OCI-LY7 (cell line): ENCODE measurements at regions not wholly inside any gene's neighbourhood (a gene's known extent, or its start where the extent isn't known, plus 50 kb on each side); places are given as distances from the start of the nearest gene placed in this dataset.

Source experiments
- BruUV-seq: library from RNA; stranded (reverse); fragments of 400-500 nt; replicated peaks from 2 replicates; lab custom pipeline; 2021; lab: Mats Ljungman, UMichigan
- CTCF ChIA-PET: fragments of 300-600 bp; sonication (Branson Sonifier 250); formaldehyde crosslinking; loops from one replicate; lab custom pipeline; 2022; ENCODE audit warnings: antibody characterized with exemption; ENCODE audit not compliant: unreplicated experiment; lab: Charles Lee
- POLR2A ChIA-PET: fragments of 300-600 bp; sonication (Branson Sonifier 250); formaldehyde crosslinking; loops from one replicate; lab custom pipeline; 2022; ENCODE audit warnings: antibody characterized with exemption; lab: Charles Lee
- DNase-seq: peaks from one replicate; pipeline ENCODE4 v3.0.0-alpha.2; 2015; ENCODE audit warnings: low spot score
- H2AFZ ChIP-seq: fragments of 200-600 bp; sonication (generic), shearing (Covaris generic); 2 replicates; pipeline ENCODE4 v1.6.1; 2014; ENCODE audit warnings: mild to moderate bottlenecking, antibody characterized with exemption, low read length, moderate library complexity
- H3K27ac ChIP-seq: fragments of 200-600 bp; sonication (generic); 2 replicates; pipeline ENCODE4 v1.5.1; 2014; ENCODE audit warnings: mixed run types, low read depth, mild to moderate bottlenecking, moderate library complexity, low read length, inconsistent platforms; ENCODE audit not compliant: poor library complexity, severe bottlenecking
- H3K36me3 ChIP-seq: fragments of 200-600 bp; sonication (generic); 2 replicates; pipeline ENCODE4 v1.6.1; 2014; ENCODE audit warnings: mild to moderate bottlenecking, antibody characterized with exemption, low read length, moderate library complexity, mixed read lengths; ENCODE audit not compliant: insufficient read depth
- H3K4me1 ChIP-seq: fragments of 200-600 bp; sonication (generic); 2 replicates; pipeline ENCODE4 v1.5.1; 2014; ENCODE audit warnings: mild to moderate bottlenecking, low read length; ENCODE audit not compliant: insufficient read depth, poor library complexity, severe bottlenecking
- H3K4me2 ChIP-seq: fragments of 200-600 bp; sonication (generic); 2 replicates; pipeline ENCODE4 v1.6.1; 2014; ENCODE audit warnings: mild to moderate bottlenecking, low read length
- H3K4me3 ChIP-seq: fragments of 200-600 bp; sonication (generic); 2 replicates; pipeline ENCODE4 v1.5.1; 2014; ENCODE audit warnings: mild to moderate bottlenecking, low read depth, low read length; ENCODE audit not compliant: poor library complexity, severe bottlenecking
- H3K79me2 ChIP-seq: fragments of 200-600 bp; sonication (generic); 2 replicates; pipeline ENCODE4 v1.6.1; 2016; ENCODE audit warnings: low read depth, mild to moderate bottlenecking, low read length, moderate library complexity, mixed read lengths; ENCODE audit not compliant: insufficient read depth
- H3K9me2 ChIP-seq: fragments of 200-600 bp; sonication (generic); 2 replicates; pipeline ENCODE4 v1.6.1; 2016; ENCODE audit warnings: mild to moderate bottlenecking, low read length, mixed read lengths; ENCODE audit not compliant: insufficient read depth
- H3K9me3 ChIP-seq: fragments of 200-600 bp; sonication (generic); 2 replicates; pipeline ENCODE4 v1.6.1; 2014; ENCODE audit warnings: mild to moderate bottlenecking, mixed run types, low read length, mixed read lengths
- H4K20me1 ChIP-seq: fragments of 200-600 bp; sonication (generic); 2 replicates; pipeline ENCODE4 v1.6.1; 2014; ENCODE audit warnings: mild to moderate bottlenecking, antibody characterized with exemption, low read length, moderate library complexity, mixed read lengths; ENCODE audit not compliant: insufficient read depth
- CTCF ChIP-seq: fragments of 200-600 bp; sonication (generic); conservative IDR thresholded peaks from 2 replicates; pipeline ENCODE4 v1.5.1; 2014; ENCODE audit warnings: mild to moderate bottlenecking, antibody characterized with exemption, low read length, moderate library complexity, mixed read lengths
- EZH2phosphoT487 ChIP-seq: fragments of 200-600 bp; sonication (generic); IDR thresholded peaks from 2 replicates; pipeline ENCODE4 v1.6.1; 2018; ENCODE audit warnings: low read depth, borderline replicate concordance, mild to moderate bottlenecking, mixed run types, antibody characterized with exemption, low read length, moderate library complexity, mixed read lengths
- intact Hi-C: fragments of 100-400 bp; cut with micrococcal nuclease; formaldehyde crosslinking; loops from one replicate; pipeline ENCODE4 v1.10.0; 2022; ENCODE audit not compliant: unreplicated experiment

GRCh38 chr2:9069543-9069942 is 66.1 kb upstream of the MBOAT2 start:
- Histone ChIP-seq H2AFZ (no peak overlapping the region), H3K9me2 (no peaks in the 10 kb centered on the region), H4K20me1 (no peaks in the 10 kb centered on the region), H3K4me1 (no peaks in the 10 kb centered on the region), H3K79me2 (no peaks in the 10 kb centered on the region), H3K9me3 (no peaks in the 10 kb centered on the region), H3K27ac (no peak overlapping the region), H3K36me3 (no peaks in the 10 kb centered on the region), H3K4me2 (no peak overlapping the region), H3K4me3 (no peak overlapping the region)
- CTCF ChIA-PET, result no interaction called here
- no peak for DNase-seq
- no TSS peak for BruUV-seq
- POLR2A ChIA-PET, result no interaction called here
- intact Hi-C loops, result no loop called here
- no peak for TF ChIP-seq CTCF
- no peak for TF ChIP-seq EZH2phosphoT487

GRCh38 chr2:9065901-9066300 is 62.4 kb upstream of the MBOAT2 start:
- H3K79me2 ChIP-seq, result no peaks in the 10 kb centered on the region
- no peak for DNase-seq
- H2AFZ ChIP-seq, result no peak overlapping the region
- H3K27ac ChIP-seq, result no peak overlapping the region
- no peaks in the 10 kb centered on the region for H3K9me2 ChIP-seq
- H3K4me3 ChIP-seq, result no peak overlapping the region
- POLR2A ChIA-PET, result no interaction called here
- TF ChIP-seq CTCF, result no peak
- no peak for TF ChIP-seq EZH2phosphoT487
- H4K20me1 ChIP-seq, result no peaks in the 10 kb centered on the region
- H3K9me3 ChIP-seq, result no peaks in the 10 kb centered on the region
- CTCF ChIA-PET, result no interaction called here
- intact Hi-C loops, result no loop called here
- no TSS peak for BruUV-seq
- no peaks in the 10 kb centered on the region for H3K4me1 ChIP-seq
- H3K4me2 ChIP-seq, result no peak overlapping the region
- H3K36me3 ChIP-seq, result no peaks in the 10 kb centered on the region

- POLR2A ChIA-PET, result no interaction called here
- no peak overlapping the region for H3K27ac ChIP-seq
- H3K36me3 ChIP-seq, result no peaks in the 10 kb centered on the region
- TF ChIP-seq EZH2phosphoT487, result no peak
- TF ChIP-seq CTCF, result no peak
- H3K4me1 ChIP-seq, result no peaks in the 10 kb centered on the region
- H2AFZ ChIP-seq, result no peak overlapping the region
- no peaks in the 10 kb centered on the region for H4K20me1 ChIP-seq
- no peak for DNase-seq
- CTCF ChIA-PET, result no interaction called here
- no peaks in the 10 kb centered on the region for H3K9me3 ChIP-seq
- no peak overlapping the region for H3K4me3 ChIP-seq
- H3K9me2 ChIP-seq, result no peaks in the 10 kb centered on the region
- no peaks in the 10 kb centered on the region for H3K79me2 ChIP-seq
- no TSS peak for BruUV-seq
- intact Hi-C loops, result no loop called here
- no peak overlapping the region for H3K4me2 ChIP-seq
Observed at GRCh38 chr2:9063023-9063606, 59.6 kb upstream of the MBOAT2 start.
